ENCODE measurements at regions not wholly inside any gene's neighbourhood (a gene's known extent, or its start where the extent isn't known, plus 50 kb on each side); places are given as distances from the start of the nearest gene placed in this dataset.

DNA sequence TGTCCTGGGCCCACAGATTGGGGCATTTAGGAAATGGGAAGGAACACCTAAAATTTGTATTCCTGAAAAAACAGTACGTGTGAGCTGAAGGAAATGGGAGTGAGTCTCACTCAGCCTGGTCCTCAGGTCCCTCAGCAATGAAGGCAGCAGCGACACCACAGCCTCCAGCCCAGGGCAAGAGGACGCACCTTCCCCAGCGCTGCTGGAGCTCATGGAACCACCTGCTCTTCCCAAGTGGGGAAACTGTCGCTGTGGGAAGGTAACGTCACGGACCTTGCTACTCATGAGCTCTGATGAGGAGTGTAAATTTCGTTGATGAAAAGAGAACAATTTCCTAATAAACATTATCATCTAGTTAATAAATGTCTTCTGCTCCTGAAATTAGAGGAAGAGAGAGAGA lies 323.6 kb downstream of the EIPR1 start:
- no peak overlapping the region for H3K4me3 Mint-ChIP-seq
- no peaks in the 10 kb centered on the region for H3K36me3 Mint-ChIP-seq (ENCODE audit: low read depth)
- no peak for ATAC-seq
- H3K9me3 ChIP-seq (ENCODE audit: control insufficient read depth, low read length, poor library complexity, severe bottlenecking): no peaks in the 10 kb centered on the region
- no peak overlapping the region for H3K27ac Mint-ChIP-seq
- DNase-seq: no peak
- no peaks in the 10 kb centered on the region for H3K4me1 Mint-ChIP-seq
- no peaks in the 10 kb centered on the region for H3K27me3 Mint-ChIP-seq

DNA sequence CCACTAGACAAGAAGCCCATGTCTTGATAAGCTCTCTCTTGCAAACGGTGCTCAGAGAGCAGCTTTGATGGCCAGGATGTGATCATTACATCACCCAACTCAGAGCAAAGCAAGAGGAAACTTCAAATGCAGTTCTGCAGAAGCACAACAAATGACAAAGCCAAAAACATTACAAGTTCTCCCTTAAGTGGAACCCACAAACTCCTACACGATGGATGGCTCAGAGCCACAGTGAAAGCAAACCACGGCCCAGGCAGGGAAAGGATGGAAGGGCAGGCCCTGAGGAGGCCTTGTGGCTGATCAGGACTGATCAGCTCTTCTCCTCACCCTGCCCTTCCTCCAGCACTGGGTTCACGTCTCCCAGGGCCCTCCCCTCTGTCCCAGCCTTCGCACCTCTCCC lies 326.4 kb downstream of the EIPR1 start:
- Mint-ChIP-seq H3K4me3 (no peak overlapping the region), H3K4me1 (no peaks in the 10 kb centered on the region), H3K27ac (no peak overlapping the region), H3K27me3 (no peaks in the 10 kb centered on the region), H3K36me3 (ENCODE audit: low read depth) (no peaks in the 10 kb centered on the region)
- no peak for ATAC-seq
- H3K9me3 ChIP-seq (ENCODE audit: control insufficient read depth, low read length, poor library complexity, severe bottlenecking): no peaks in the 10 kb centered on the region
- DNase-seq: no peak

- Mint-ChIP-seq H3K27ac (no peak overlapping the region), H3K4me1 (no peaks in the 10 kb centered on the region), H3K36me3 (ENCODE audit: low read depth) (peaks cover 2% of the 10 kb centered on the region), H3K27me3 (no peaks in the 10 kb centered on the region), H3K4me3 (no peak overlapping the region)
- DNase-seq (no peak), ATAC-seq (no peak)
- H3K9me3 ChIP-seq (ENCODE audit: control insufficient read depth, low read length, poor library complexity, severe bottlenecking): no peaks in the 10 kb centered on the region
Observed at GRCh38 chr2:3046170-3046865, 331.3 kb downstream of the EIPR1 start.

DNA sequence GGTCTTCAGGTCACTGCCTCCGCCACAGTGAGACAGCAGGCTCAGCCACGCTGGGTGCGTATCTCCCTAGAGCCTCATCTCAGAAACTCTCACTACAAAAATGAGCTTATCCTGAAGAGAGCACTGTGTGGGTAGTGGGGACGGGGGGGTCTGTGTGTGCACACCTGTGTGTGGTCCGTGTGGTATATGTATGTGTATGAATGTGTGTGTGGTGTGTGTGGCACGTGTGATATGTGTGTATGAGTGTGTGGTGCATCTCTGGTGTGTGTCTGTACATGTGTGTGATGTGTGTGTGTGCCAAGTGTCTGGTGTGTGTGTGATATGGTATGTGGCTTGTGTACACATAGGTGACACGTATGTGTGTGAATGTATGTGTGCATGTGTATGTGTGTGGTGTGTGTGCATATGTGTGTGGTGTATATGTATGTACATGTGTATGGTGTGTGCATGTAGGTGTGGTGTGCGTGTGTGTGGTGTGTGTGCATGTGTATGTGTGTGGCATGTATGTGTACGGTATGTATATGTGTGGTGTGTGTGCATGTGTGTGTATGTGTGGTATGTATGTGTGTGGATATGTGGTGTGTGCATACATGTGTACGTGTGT lies 332.2 kb downstream of the EIPR1 start:
- DNase-seq (no peak), ATAC-seq (no peak)
- no peaks in the 10 kb centered on the region for H3K27me3 Mint-ChIP-seq
- no peaks in the 10 kb centered on the region for H3K4me1 Mint-ChIP-seq
- no peak overlapping the region for H3K4me3 Mint-ChIP-seq
- H3K36me3 Mint-ChIP-seq (ENCODE audit: low read depth): peaks cover 2% of the 10 kb centered on the region
- no peak overlapping the region for H3K27ac Mint-ChIP-seq
- H3K9me3 ChIP-seq (ENCODE audit: control insufficient read depth, low read length, poor library complexity, severe bottlenecking): no peaks in the 10 kb centered on the region

DNA sequence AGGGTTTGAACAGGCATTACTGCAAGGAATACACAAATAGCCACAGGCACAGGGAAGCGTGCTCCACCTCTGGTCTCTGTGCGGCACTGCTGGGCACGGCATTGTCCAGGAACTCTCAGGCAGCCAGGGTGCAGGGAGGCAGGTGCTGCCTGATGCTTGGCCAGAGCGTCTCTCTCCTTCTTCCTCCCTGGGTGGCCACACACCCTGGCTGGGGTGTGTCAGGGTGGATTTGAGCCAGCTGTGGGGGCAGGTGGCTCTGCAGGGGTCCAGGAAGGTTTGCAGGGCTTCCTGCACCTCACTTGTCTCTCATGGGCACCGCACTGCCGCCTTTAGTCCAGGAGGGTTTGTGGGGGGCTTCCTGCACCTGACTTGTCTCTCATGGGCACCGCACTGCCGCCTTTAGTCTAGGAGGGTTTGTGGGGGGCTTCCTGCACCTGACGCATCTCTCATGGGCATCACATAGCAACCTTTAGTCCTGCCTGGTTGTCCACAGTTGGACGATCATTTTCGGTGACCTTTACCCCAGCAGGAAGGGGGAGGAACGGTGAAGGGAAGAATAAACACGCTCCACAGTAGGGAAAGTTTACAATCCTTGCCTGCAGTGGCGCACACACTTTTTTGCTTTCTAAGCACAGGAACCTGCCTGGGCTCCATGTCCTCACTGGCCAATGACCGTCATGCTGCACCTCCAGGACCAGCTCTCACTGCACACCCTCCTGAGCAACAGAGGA lies 332.9 kb downstream of the EIPR1 start:
- H3K36me3 Mint-ChIP-seq (ENCODE audit: low read depth): peaks cover 2% of the 10 kb centered on the region
- no peaks in the 10 kb centered on the region for H3K9me3 ChIP-seq (ENCODE audit: control insufficient read depth, low read length, poor library complexity, severe bottlenecking)
- DNase-seq: no peak
- H3K4me1 Mint-ChIP-seq: no peaks in the 10 kb centered on the region
- ATAC-seq: no peak
- no peak overlapping the region for H3K27ac Mint-ChIP-seq
- H3K27me3 Mint-ChIP-seq: peaks cover 3% of the 10 kb centered on the region
- H3K4me3 Mint-ChIP-seq: no peak overlapping the region

GRCh38 chr2:3043726-3044125 lies 333.9 kb downstream of the EIPR1 start:
- Mint-ChIP-seq H3K4me3 (no peak overlapping the region), H3K27ac (no peak overlapping the region), H3K4me1 (no peaks in the 10 kb centered on the region), H3K27me3 (peaks cover 11% of the 10 kb centered on the region), H3K36me3 (ENCODE audit: low read depth) (peaks cover 2% of the 10 kb centered on the region)
- H3K9me3 ChIP-seq (ENCODE audit: control insufficient read depth, low read length, poor library complexity, severe bottlenecking): no peaks in the 10 kb centered on the region
- DNase-seq (no peak), ATAC-seq (no peak)

DNA sequence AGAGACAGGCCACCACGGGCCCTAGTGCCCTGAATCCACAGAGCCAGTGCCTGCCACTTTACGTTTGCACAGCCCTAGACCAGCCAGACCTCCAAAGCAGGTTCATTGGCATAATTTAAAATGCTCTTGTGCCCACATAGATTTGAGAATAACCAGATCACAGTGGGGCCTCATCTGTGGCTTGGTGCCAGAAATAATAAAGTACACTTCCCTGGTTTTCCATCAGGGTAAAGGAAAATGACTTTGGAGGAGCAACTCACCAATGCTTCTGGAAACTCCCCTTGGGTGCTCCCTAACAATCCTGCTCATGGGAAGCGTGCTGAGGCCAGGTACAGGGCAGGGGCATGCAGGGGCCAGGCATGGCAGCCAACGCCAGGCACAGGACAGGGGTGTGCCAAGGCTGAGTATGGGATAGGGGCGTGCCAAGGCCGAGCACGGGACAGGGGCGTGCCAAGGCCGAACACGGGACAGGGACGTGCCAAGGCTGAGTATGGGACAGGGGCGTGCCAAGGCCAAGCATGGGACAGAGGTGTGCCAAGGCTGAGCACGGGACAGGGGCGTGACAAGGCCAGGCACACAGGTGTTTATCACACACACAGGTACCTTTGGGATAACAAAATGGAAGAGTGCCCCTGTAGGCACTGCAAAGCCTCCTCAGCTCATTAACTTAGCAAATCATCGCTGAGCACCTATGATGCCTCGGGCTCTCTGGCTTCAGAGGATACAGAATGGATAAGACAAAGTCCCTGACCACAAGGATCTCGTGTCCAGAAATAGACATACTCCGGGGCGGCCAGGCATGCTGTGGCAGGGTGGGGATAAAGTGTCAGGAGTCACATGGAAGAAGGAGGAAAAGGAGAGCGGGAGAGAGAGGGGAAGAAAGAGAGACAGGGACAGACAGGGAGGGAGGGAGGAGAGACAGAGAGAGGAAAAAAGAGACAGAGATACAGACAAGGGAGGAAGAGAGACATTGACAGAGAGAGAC lies 334.7 kb downstream of the EIPR1 start:
- H3K27me3 Mint-ChIP-seq: peaks cover 11% of the 10 kb centered on the region
- H3K4me3 Mint-ChIP-seq: no peak overlapping the region
- no peaks in the 10 kb centered on the region for H3K4me1 Mint-ChIP-seq
- no peak overlapping the region for H3K27ac Mint-ChIP-seq
- DNase-seq: no peak
- no peaks in the 10 kb centered on the region for H3K9me3 ChIP-seq (ENCODE audit: control insufficient read depth, low read length, poor library complexity, severe bottlenecking)
- ATAC-seq: no peak
- peaks cover 2% of the 10 kb centered on the region for H3K36me3 Mint-ChIP-seq (ENCODE audit: low read depth)

GRCh38 chr2:3041841-3042600 lies 335.6 kb downstream of the EIPR1 start:
- no peak overlapping the region for H3K4me3 Mint-ChIP-seq

DNA sequence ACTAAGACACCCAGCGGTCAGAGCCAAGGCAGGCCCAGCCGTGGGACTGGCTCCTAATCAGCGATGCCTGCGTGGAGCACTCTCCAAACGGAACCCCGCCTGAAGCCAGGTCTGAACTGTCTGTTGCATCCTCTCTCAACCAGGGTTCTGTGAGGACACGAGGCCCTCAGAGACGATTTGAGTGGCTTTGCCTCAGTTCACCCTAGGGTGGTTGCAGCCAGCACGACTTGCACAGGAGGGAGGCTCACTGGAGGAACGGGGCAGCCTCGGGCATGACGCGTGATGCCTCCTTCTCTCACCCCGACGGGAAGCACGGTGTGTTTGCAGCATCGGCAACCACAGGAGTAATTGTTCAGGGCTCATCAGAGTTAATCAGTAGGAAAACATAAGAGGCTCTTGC lies 336.4 kb downstream of the EIPR1 start:
- peaks cover 11% of the 10 kb centered on the region for H3K27me3 Mint-ChIP-seq
- ATAC-seq (no peak), DNase-seq (no peak)
- no peaks in the 10 kb centered on the region for H3K9me3 ChIP-seq (ENCODE audit: control insufficient read depth, low read length, poor library complexity, severe bottlenecking)
- no peaks in the 10 kb centered on the region for H3K4me1 Mint-ChIP-seq
- H3K27ac Mint-ChIP-seq: no peak overlapping the region
- peaks cover 2% of the 10 kb centered on the region for H3K36me3 Mint-ChIP-seq (ENCODE audit: low read depth)
- H3K4me3 Mint-ChIP-seq: no peak overlapping the region

More at GRCh38 chr2:3041841-3042600, 335.6 kb downstream of the EIPR1 start:
- Mint-ChIP-seq H3K36me3 (ENCODE audit: low read depth) (peaks cover 2% of the 10 kb centered on the region), H3K27ac (no peak overlapping the region), H3K4me1 (no peaks in the 10 kb centered on the region), H3K27me3 (peaks cover 11% of the 10 kb centered on the region)
- no peaks in the 10 kb centered on the region for H3K9me3 ChIP-seq (ENCODE audit: control insufficient read depth, low read length, poor library complexity, severe bottlenecking)
- no peak for DNase-seq
- ATAC-seq: no peak

DNA sequence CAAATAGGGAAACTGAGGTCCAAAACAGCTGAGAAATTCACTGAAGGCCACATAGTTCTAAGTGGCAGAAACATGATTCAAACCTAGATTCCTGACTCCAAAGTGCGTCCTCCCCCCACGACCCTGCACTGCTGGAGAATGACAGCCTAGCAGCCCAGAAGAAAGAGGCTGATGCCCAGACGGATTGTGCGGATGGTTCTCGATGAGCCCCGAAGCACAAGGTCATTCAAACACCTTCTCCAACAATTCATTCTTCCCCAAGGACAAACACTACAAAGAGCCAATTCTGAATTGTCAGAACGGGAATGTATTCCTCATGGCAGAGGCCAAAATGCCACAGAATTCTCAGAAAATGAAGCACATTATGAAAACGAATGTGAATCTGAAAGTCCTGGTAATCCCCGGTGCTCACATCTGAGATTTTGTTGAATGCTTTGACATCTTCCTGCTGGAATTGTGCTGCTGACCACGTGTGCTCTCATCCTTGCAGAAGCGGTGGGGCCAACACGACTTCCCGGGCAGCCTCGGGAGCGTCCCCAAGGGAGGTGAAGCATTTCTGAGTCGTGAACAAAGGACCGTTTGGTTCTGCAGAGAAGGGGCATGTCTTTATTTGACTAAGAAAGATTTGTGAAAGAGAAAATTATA lies 337.0 kb downstream of the EIPR1 start:
- DNase-seq (no peak), ATAC-seq (no peak)
- peaks cover 11% of the 10 kb centered on the region for H3K27me3 Mint-ChIP-seq
- H3K4me3 Mint-ChIP-seq: no peak overlapping the region
- peaks cover 2% of the 10 kb centered on the region for H3K36me3 Mint-ChIP-seq (ENCODE audit: low read depth)
- no peak overlapping the region for H3K27ac Mint-ChIP-seq
- no peaks in the 10 kb centered on the region for H3K4me1 Mint-ChIP-seq
- H3K9me3 ChIP-seq (ENCODE audit: control insufficient read depth, low read length, poor library complexity, severe bottlenecking): no peaks in the 10 kb centered on the region

DNA sequence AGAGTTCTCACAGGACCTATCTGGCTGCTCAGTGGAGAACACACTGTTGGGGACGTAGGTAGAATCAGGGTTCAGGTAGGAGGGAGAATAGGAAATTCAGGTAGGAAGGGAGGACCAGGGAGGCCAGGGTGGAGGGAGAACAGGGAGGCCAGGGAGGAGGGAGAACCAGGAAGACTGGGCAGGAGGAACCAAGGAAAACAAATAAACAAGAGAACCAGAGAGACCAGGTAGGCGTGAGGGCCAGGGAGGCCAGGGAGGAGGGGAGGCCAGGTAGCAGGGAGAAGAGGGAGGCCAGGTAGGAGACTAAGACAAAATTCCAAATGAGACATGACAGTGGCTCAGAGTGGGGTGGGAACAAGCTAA lies 337.6 kb downstream of the EIPR1 start:
- no peaks in the 10 kb centered on the region for H3K9me3 ChIP-seq (ENCODE audit: control insufficient read depth, low read length, poor library complexity, severe bottlenecking)
- Mint-ChIP-seq H3K36me3 (ENCODE audit: low read depth) (peaks cover 2% of the 10 kb centered on the region), H3K27me3 (peaks cover 11% of the 10 kb centered on the region), H3K27ac (no peak overlapping the region), H3K4me1 (no peaks in the 10 kb centered on the region), H3K4me3 (no peak overlapping the region)
- no peak for ATAC-seq
- no peak for DNase-seq

All from T-helper 17 cell (primary cell).